HL-60 (cell line): ENCODE measurements at regions not wholly inside any gene's neighbourhood (a gene's known extent, or its start where the extent isn't known, plus 50 kb on each side); places are given as distances from the start of the nearest gene placed in this dataset.

Experiments
- DNase-seq, 2 experiments: peaks; one replicate each; pipeline ENCODE4 v3.0.0-alpha.2; 2010 to 2020; ENCODE audit warnings: low read depth in 1 of 2, low spot score in 1 of 2
- H3K27ac ChIP-seq: fragments of 250-450 bp; sonication (Bioruptor Pico); replicated peaks from 2 replicates; pipeline ENCODE4 v1.5.1; 2020; ENCODE audit warnings: mild to moderate bottlenecking, moderate library complexity
- H3K27me3 ChIP-seq: fragments of 250-450 bp; sonication (Bioruptor Pico); 2 replicates; pipeline ENCODE4 v1.5.1; 2021; ENCODE audit warnings: mild to moderate bottlenecking, moderate library complexity; ENCODE audit not compliant: insufficient read depth, poor library complexity, severe bottlenecking
- H3K4me3 ChIP-seq: replicated peaks from 2 replicates; pipeline ENCODE4 v1.5.1; 2011; ENCODE audit warnings: mild to moderate bottlenecking, control low read depth, low read length; ENCODE audit not compliant: insufficient read depth
- CTCF ChIP-seq: IDR thresholded peaks from one replicate; pipeline ENCODE4 v1.5.1; 2011; ENCODE audit warnings: low read length, control low read depth, inconsistent platforms; ENCODE audit not compliant: insufficient read depth
- GABPA ChIP-seq: IDR thresholded peaks from 2 replicates; pipeline ENCODE4 v1.6.1; 2012; ENCODE audit warnings: low read depth
- POLR2AphosphoS5 ChIP-seq: IDR thresholded peaks from 2 replicates; pipeline ENCODE4 v1.6.1; 2012; ENCODE audit warnings: low read depth
- REST ChIP-seq: IDR thresholded peaks from 2 replicates; pipeline ENCODE4 v1.6.1; 2012; ENCODE audit warnings: low read depth; ENCODE audit not compliant: insufficient replicate concordance
- SPI1 ChIP-seq: IDR thresholded peaks from 2 replicates; pipeline ENCODE4 v1.6.1; 2012; ENCODE audit warnings: low read depth, mild to moderate bottlenecking, borderline replicate concordance

- Histone ChIP-seq H3K4me3 (no peak overlapping the region), H3K27ac (no peak overlapping the region), H3K27me3 (no peaks in the 10 kb centered on the region)
- no peak for DNase-seq
- TF ChIP-seq REST (no peak), SPI1 (no peak)
Observed at GRCh38 chr3:117786349-117786748, 1076.8 kb downstream of the TUSC7 start.

GRCh38 chr3:117788061-117788460 is 1078.5 kb downstream of the TUSC7 start:
- Histone ChIP-seq H3K27me3 (no peaks in the 10 kb centered on the region), H3K27ac (no peak overlapping the region), H3K4me3 (no peak overlapping the region)
- no peak for TF ChIP-seq SPI1
- no peak for TF ChIP-seq GABPA
- DNase-seq: no peak

- TF ChIP-seq SPI1: no peak
- TF ChIP-seq CTCF: no peak
- TF ChIP-seq POLR2AphosphoS5: no peak
- TF ChIP-seq REST: no peak
- TF ChIP-seq GABPA: no peak
- DNase-seq: no peak
- Histone ChIP-seq H3K27ac (no peak overlapping the region), H3K27me3 (no peaks in the 10 kb centered on the region), H3K4me3 (no peak overlapping the region)
Observed at GRCh38 chr3:117788506-117788905, 1078.9 kb downstream of the TUSC7 start.

GRCh38 chr3:117790235-117790987 is 1080.8 kb downstream of the TUSC7 start:
- no peak for TF ChIP-seq GABPA
- no peak for TF ChIP-seq SPI1
- no peak for TF ChIP-seq CTCF
- Histone ChIP-seq H3K4me3 (no peak overlapping the region), H3K27ac (no peak overlapping the region), H3K27me3 (no peaks in the 10 kb centered on the region)
- DNase-seq: no peak

- TF ChIP-seq POLR2AphosphoS5: no peak
- TF ChIP-seq CTCF: no peak
- no peak for TF ChIP-seq GABPA
- no peak for TF ChIP-seq REST
- no peak for TF ChIP-seq SPI1
- no peak overlapping the region for H3K27ac ChIP-seq
- H3K27me3 ChIP-seq: no peaks in the 10 kb centered on the region
- H3K4me3 ChIP-seq: no peak overlapping the region
- no peak for DNase-seq
Observed at GRCh38 chr3:117793622-117794265, 1084.2 kb downstream of the TUSC7 start.
